Fibroblast of skin of right biceps (primary cell): ENCODE measurements at regions not wholly inside any gene's neighbourhood (a gene's known extent, or its start where the extent isn't known, plus 50 kb on each side); places are given as distances from the start of the nearest gene placed in this dataset.
"Not testable (repeated sequence)": the region's sequence is repeated elsewhere in the genome, so short reads cannot be mapped to it uniquely, and the experiment has no call there.

Experiments
- DNase-seq: peaks from one replicate; pipeline ENCODE4 v3.0.0-alpha.2; 2013

DNA sequence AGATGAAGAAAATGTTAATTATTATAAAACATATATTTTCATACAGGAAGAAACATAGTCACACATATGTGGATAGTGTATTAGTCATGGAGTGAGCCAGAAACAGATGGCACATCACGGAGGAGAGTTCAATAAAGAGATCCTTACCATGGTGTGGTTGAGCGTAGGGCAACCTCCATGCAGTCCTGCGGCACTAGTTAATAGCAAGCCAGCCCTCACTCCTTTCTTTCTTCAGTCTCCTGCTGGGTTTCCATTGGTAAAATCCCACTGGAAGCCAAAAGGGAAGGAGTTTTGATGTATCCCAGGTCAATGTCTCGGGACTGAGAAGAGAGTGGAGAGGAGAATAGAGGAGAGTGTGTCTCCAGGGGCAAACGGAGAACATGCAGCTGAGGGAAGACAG is 328.1 kb downstream of the NR4A2 start:
- no peak for DNase-seq

DNA sequence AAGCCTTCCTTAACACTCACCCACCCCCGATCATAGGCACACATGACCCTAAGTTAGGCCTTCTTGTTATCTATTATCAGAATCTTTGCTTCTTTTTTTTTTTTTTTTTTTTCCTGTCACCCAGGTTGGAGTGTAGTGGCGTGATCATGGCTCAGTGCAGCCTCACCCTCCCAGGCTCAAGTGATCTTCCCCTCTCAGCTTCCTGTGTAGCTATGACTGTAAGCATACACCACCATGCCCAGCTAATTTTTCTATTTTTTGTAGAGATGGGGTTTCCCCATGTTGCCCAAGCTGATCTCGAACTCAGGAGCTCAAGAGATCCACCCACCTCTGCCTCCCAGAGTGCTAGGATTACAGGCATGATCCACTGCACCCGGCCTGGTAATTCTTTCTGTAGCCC is 328.7 kb downstream of the NR4A2 start:
- DNase-seq, result no peak

DNA sequence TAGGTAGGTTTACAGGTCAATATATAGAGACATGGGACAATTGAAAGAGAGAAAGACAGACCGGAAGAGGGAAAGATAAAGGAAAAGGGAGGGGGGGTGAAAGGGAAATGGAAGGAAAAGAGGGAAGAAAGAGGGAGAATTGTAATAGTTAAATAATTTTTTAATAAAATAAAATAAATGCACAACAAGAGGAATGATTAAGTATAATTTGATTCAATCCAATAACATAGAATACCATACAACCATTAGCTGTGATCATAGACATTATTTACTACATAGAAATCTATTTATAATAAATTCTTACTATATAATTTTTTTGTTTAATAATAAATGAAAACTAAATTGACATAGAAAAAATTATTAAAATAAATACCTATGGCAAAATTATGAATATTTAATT is 330.7 kb downstream of the NR4A2 start:
- no peak for DNase-seq

DNA sequence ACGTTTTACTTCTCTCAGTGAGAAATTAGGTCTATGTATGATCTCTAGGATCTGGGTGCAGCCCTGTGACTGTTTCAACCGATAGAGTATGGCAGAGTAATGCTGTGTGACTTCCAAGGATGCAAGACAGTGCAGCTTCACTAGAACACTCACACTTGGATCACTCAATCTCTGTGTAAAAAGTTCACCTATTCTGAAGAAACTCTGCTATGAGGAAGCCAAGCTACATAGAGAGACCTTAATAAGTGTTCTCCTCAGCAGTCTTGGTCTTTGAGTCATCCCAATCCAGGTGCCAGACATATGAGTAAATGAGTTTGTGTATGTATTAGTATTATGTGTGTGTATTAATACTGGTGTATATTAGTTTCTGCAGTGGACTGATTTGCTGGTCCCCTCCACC is 335.0 kb downstream of the NR4A2 start:
- DNase-seq, result no peak

DNA sequence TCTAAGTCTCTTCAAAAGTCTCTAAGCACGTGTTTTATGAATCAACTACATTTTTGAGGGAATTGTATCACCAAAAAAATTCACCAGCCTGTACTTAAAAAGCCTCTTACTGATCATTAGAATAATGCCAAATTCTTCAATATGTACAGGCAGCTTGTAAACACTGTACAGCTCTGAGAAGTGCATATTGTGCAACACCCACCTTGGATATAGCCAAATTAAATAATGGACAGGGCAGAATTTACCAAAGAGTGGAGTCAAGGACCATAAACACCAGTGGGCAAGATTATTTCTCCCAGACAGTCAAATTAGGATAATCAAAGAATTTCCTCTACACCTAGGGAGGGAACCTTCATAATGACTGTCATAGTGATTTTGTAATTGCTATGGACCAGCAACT is 338.2 kb downstream of the NR4A2 start:
- DNase-seq, result no peak

DNA sequence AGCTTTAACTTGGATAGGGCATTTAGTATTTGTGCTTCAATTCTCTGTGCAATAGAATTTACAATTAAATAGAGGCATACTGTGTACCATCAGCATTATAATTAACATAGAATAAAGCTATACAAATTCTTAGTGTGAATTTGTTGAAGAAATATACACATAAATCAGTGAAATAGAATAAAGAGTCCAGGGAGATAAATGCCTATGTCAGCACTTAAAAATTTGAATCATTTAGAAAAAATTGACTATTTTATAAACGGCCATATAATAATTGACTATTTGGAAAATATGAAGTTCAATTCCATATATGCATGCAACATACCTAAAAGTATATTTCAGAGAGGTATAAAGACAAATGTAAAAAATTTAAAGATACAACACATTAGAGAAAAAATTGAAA is 348.7 kb downstream of the NR4A2 start:
- DNase-seq, result no peak

DNA sequence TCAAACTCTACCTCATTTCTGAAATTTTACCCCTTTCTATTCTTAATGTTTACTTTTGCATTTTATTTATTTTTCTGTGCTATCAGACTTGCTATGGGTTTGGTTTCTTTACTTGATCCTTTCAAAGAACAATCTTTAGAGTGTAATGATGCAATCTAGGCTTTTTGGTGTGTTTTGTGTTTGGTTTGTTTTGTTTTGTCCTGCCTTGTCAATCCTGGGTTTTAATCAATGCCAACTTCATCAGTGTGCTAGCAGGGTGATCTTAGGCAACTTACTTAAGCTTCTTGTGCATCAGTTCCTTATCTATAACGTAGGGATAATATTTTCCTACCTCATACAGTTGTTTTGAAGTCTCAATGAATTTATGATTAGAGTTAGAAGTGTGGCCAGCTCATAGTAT is 350.4 kb downstream of the NR4A2 start:
- no peak for DNase-seq

DNA sequence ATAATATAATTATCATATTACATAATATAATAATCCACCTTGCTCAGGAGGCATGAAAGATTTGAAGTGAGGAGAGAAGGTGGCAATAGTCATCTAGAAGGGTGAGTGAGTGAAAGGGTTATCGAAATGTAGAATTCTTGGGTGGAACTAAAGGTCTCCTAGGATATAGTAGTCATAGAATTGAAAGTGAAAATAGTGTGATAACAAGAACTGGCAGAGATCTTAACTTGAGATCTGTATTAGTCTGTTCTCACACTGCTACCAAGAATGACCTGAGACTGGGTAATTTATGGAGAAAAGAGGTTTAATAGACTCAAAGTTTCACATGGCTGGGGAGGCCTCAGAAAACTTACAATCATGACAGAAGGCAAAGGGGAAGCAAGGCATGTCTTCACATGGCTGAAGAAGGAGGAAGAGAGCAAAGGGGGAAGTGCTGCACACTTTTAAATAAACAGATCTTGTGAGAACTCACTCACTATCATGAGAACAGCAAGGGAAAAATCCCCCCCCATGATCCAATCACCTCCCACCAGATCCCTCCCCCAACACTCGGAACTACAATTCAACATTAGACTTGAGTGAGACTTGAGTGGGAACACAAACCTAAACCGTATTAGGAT is 351.5 kb downstream of the NR4A2 start:
- no peak for DNase-seq

DNA sequence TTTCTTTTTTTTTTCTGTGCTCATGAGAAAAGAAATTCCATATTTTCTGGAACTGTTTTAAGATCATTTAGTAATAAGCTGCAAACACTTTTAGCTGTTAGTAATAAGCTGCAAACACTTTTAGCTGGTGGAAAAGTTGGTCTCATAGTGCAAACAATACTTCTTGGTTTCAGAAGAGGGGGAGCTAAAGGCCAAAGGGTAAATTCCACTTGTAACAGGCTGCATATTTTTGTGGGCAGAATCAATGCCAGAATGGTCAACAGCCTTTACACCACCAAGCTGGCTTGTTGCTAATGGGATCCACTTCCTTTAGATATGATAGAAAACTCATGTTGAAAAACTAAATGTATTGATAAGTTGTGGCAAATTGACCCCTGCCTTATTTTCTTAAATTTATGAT is 356.8 kb downstream of the NR4A2 start:
- DNase-seq, result no peak

DNA sequence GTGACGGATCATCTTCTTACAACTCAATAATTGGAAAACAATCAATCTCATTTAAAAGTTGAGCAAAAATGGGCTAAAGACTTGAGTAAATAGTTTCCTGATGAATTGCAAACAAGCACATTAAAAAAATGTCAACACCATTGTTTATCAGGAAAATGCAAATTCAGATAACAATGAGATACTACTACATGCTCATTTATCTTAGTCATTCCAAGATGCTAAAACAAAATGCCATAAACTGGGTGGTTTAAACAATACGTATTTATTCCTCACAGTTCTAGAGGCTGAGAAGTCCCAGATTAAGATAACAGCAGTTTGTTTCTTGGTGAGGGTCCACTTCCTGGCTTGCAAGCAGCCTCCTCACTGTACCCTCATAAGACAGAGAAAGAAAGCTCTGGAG is 359.6 kb downstream of the NR4A2 start:
- DNase-seq, result no peak

DNA sequence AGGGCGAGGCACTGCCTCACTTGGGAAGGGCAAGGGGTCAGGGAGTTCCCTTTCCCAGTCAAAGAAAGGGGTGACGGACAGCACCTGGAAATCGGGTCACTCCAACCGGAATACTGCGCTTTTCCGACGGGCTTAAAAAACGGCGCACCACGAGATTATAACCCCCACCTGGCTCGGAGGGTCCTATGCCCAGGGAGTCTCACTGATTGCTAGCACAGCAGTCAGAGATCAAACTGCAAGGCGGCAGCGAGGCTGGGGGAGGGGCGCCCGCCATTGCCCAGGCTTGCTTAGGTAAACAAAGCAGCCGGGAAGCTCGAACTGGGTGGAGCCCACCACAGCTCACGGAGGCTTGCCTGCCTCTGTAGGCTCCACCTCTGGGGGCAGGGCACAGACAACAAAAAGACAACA is 366.5 kb downstream of the NR4A2 start:
- not testable (repeated sequence) for DNase-seq

DNA sequence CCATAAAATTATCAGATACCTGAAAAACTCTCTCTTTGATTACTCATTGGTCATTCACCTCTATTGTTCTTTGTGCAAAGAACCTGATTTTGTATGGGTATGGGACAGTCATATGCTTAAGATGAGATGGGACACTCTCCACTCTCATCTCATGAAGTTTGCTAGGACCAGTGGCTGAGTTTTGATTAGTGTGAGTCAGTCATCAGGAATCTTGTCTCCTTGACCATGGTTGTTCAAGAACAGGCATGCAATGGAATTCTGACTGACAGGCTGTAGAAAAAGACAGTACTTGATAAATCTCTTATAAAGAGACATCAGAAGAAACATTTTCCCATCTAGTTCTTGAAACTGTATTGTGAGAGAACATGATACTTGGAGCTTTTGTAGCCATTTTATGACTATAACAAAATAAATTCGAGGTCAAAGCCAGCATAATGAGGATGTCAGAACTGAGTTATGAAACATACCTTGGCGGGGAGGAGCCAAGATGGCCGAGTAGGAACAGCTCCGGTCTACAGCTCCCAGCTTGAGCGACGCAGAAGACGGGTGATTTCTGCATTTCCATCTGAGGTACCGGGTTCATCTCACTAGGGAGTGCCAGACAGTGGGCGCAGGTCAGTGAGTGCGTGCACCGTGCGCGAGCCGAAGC is 367.0 kb downstream of the NR4A2 start:
- DNase-seq, result no peak

DNA sequence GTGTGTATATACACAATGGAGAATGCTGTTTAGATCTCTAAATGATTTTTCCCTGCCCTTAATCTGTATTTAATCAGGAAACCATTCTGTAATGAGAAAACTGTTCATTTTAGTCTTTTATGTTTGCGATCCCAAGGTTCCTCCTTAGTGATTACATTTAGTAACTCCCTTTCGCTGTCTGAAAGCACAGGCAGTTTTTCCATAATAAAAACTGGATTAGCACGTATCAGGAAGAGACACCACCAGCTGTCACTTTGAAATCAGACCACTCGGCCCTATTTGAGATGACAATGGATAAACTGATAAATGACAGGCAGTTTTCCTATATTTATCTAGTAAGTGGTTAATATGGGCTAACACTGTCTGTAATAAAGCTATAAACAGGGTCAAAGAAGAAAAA is 370.9 kb downstream of the NR4A2 start:
- no peak for DNase-seq

DNA sequence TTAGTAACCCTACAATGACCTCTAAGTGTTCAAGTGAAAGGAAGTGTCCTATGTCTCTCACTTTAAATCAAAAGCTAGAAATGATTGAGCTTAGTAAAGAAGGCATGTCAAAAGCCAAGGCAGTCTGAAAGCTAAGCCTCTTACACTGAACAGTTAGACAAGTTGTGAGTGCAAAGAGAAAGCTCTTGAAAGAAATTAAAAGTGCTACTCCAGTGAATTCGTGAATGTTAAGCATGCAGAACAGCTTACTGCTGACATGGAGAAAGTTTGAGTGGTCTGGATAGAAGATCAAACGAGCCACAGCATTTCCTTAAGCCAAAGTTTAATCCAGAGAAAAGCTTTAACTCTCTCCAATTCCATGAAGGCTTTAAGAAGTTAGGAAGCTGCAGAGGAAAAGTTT is 373.7 kb downstream of the NR4A2 start:
- DNase-seq, result no peak

DNA sequence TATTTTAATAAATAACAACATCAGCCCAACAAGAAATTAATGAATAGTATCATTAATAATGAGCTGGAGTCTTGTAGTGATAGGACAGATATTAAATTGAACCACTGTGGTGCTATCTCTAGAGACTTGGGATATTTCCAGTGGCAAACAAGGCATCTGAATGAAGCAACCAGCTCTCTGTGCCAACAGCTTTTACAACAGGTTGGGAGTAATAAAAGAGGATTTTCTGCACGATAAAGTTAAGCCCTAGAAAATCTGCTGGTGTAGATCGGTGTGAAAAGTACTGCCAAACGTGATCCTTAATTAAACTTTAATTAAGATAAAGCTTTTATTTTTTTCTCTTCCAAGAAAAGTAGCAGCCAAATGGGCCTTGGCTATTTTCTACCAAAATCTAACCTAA is 385.5 kb downstream of the NR4A2 start:
- no peak for DNase-seq

DNA sequence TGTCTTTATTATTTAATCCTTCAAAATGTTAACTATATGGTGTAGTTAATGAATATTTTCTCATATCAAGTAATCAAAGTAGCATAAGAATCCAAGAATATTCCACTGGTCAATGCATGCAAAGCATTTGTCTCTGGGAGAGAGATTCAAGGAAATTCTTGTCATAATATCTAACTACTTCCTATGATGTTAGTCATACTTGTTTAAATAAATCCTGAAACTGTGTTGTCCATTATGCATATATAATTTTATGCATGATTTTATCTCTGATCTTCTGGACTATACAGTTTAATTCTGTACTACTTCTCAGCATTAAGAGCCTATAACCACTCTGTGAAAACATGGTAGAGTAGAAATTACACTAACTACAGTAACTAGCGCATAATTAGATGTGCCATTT is 388.3 kb downstream of the NR4A2 start:
- no peak for DNase-seq

DNA sequence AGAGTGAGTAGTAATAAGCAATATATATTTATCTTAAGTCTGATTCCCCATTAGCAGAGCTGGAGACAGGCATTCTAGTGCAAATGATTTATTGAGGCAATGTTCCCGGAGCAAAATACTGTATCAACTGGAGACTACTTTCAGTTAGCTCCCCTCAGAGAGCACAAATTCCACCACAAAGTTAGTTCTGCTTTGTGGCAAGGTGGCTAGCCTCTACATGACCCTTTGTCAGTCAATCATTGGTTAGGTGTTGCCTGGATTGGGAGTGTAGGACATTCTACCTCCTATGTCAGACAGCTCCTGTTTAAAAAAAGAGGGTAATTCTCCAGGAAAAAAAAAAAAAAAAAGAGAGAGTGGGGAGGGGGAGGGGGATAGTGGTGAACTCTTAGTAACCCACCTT is 402.2 kb downstream of the NR4A2 start:
- DNase-seq, result no peak

DNA sequence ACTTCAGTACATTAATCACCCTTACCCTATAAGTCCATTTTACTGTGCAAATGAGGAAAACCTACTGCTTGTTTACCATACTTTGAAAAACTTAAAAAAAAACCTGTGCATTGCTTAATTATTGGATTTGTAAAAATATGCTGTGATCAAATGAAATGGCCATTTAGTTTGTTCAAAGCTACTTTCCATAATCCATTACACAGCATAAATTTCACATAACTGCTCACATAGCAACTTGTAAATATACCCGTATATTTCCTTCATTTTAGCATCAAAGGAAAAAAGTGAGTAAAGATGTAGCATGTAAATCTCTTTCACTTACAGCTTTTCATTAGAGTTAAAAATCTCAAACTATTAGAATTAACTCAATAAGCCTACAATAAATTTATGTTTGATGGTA is 415.1 kb downstream of the NR4A2 start:
- no peak for DNase-seq

DNA sequence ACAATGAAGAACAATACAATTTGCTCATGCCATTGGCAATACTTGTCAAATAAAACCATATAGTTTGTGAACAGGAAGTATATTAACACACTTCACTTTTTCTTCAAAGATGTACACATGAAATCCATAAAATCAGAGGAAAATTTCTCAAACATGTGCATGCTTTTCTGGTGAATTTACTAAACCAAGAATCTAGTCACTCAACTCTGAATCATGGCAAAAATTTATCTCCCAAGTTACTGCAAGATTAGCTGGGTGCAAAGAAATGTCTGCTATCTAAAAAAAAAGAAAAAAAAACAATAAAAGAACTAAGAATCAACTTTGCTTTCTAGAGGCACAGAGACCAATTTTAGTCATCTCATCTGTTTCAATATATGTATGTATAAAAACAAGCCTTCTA is 419.2 kb downstream of the NR4A2 start:
- no peak for DNase-seq

DNA sequence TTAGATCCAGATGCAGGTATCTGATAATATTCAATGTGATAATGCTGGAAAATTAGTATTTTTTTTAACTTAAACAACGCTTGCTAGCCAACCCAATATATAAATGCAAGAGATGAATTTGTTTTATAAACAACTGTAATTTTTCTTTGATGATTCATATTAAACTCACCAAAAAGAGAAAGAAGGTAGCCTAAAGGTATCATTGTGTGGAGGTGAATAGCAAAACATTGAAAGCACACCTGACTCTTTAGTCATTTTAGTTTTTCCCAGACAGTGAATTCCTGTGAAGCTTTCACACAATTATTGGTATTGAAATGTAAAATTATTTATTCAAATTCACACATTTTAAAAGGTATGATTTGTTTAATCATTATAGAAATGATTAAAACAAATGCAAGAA is 424.0 kb downstream of the NR4A2 start:
- no peak for DNase-seq

DNA sequence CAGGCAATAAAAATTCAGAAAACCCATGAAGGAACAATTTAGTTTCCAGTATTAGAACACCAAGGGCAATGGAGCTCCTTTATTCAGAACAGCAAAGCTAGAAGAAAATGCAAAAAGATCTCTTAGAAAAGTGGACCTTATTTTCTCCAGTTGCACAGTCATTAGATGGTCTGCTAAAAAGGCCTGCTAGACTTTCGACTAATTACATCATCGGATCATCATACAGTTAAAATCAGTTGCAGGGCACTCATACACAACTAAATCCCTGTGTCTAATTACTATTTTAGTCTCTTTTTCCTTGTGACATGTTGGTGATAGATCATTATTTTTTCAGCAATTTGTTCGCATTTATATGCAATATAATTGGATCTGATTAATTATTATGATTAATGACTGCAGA is 425.3 kb downstream of the NR4A2 start:
- DNase-seq, result no peak

DNA sequence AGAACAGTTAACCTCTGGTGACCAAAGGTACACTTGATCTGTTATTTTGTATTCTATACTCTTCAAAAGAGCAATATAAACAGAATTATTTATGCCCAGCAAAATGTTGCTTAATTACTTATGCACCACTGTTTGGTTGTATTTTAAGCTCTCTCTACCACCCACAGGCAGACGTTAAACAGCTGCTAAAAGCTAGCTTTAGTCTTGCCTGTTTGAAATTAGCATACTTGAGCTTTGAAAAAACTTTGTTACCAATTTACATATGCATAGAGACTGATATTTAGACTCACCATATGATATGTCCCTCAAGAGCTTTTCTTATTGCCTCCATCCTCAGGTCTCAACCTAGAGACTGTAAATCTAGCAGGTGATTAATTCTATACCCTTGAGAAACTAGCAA is 426.9 kb downstream of the NR4A2 start:
- no peak for DNase-seq

DNA sequence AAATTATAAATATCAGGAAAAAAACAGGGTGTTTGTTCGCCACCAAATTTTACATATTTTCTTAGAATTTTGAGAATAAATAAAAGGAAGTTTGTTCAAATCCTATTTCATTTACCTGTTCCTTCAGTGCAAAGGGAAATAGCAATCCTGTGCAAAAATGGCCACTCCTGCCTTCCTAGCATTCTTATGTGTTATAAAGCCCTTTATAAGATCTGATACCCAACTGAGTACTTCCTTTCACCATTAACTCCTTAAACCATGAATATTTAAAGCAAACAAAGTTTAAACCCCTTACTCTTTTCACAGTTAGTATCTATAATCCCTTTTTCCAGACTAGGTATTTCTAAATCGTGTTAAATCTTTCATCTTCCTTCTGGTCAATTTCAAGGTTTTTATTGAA is 427.8 kb downstream of the NR4A2 start:
- no peak for DNase-seq

DNA sequence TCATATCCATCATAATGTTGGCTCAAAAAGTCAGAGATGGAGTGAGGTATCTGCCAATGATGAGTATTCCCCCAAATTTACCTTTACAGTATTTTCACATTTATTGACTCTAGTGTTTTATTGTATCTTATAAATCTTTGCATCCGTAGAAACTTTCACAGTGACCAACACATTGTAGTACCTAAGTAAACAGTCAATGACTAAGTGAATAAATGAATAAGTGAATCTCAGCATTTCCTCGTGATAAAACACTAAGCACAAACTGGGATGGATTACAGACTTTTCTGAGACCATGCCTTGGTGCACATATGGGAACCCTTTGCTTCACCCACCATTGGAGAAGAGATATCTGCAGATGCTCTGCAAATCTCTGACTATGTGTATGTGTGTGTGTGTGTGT is 429.9 kb downstream of the NR4A2 start:
- no peak for DNase-seq

DNA sequence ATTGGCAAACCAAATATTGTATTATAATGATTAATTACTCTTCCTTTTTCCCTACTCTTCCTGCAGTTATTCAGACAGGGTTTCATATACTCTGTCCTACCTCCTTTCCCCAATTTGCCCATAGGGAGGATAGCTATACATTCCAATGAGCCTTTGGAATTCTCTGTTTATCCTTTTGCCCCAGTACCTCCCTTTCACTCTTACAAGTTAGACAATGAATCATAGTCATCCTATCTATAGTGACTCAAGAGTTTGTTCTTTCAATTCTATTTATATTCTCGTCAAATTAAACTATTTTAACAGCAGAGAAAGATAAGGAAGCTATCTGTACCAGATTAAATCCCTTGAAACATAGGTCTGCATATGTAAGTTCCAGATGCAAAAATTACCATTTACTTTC is 437.5 kb downstream of the NR4A2 start:
- no peak for DNase-seq
